Fibroblast of lung (primary cell): ENCODE measurements at regions not wholly inside any gene's neighbourhood (a gene's known extent, or its start where the extent isn't known, plus 50 kb on each side); places are given as distances from the start of the nearest gene placed in this dataset.

Source experiments
- DNase-seq, 2 donors: peaks; one replicate each; pipeline versions ENCODE4 v3.0.0 to v3.0.0-alpha.2; 2010; ENCODE audit warnings: low read depth in 2 of 2
- H2AFZ ChIP-seq: 2 replicates; pipeline ENCODE4 v1.5.1; 2012; ENCODE audit warnings: low read length, control low read depth, inconsistent platforms
- H3K27ac ChIP-seq: 2 replicates; pipeline ENCODE4 v1.5.1; 2011; ENCODE audit warnings: low read length, control low read depth; ENCODE audit not compliant: insufficient read depth
- H3K27me3 ChIP-seq: 2 replicates; pipeline ENCODE4 v1.5.1; 2011; ENCODE audit warnings: mild to moderate bottlenecking, low read length; ENCODE audit not compliant: control insufficient read depth, insufficient read depth
- H3K36me3 ChIP-seq: 2 replicates; pipeline ENCODE4 v1.5.1; 2011; ENCODE audit warnings: low read length; ENCODE audit not compliant: control insufficient read depth, insufficient read depth
- H3K4me1 ChIP-seq: 2 replicates; pipeline ENCODE4 v1.5.1; 2011; ENCODE audit warnings: low read length; ENCODE audit not compliant: control insufficient read depth, insufficient read depth; ENCODE audit errors: extremely low read depth
- H3K4me2 ChIP-seq: 2 replicates; pipeline ENCODE4 v1.5.1; 2011; ENCODE audit warnings: low read length, control low read depth; ENCODE audit not compliant: insufficient read depth; ENCODE audit errors: extremely low read depth
- H3K4me3 ChIP-seq, 4 experiments: fragments of 200-600 bp in 1 of 4; sonication (generic) in 1 of 4; replicated peaks in 1 of 4; 2 replicates each; pipeline ENCODE4 v1.5.1; 2011 to 2016; ENCODE audit warnings: low read length in 4 of 4, low read depth in 3 of 4, mild to moderate bottlenecking in 3 of 4, control low read depth in 2 of 4, inconsistent platforms in 1 of 4, mixed read lengths in 1 of 4; ENCODE audit not compliant: insufficient read depth in 1 of 4; ENCODE audit errors: control extremely low read depth in 1 of 4
- H3K79me2 ChIP-seq: 2 replicates; pipeline ENCODE4 v1.5.1; 2012; ENCODE audit warnings: mild to moderate bottlenecking, low read length, inconsistent platforms; ENCODE audit not compliant: control insufficient read depth, insufficient read depth
- H3K9ac ChIP-seq: 2 replicates; pipeline ENCODE4 v1.5.1; 2011; ENCODE audit warnings: mild to moderate bottlenecking, low read length, control low read depth; ENCODE audit not compliant: insufficient read depth
- H3K9me3 ChIP-seq: 2 replicates; pipeline ENCODE4 v1.5.1; 2012; ENCODE audit warnings: low read depth, low read length; ENCODE audit not compliant: control insufficient read depth, insufficient read depth
- H4K20me1 ChIP-seq: 2 replicates; pipeline ENCODE4 v1.5.1; 2011; ENCODE audit warnings: low read length; ENCODE audit not compliant: control insufficient read depth, insufficient read depth; ENCODE audit errors: extremely low read depth
- CTCF ChIP-seq, 2 donors: IDR thresholded peaks in 1 of 2; conservative IDR thresholded peaks in 1 of 2; 1 replicate in 1 of 2; 2 replicates in 1 of 2; pipeline ENCODE4 v1.5.1; 2011 to 2012; ENCODE audit warnings: low read length in 2 of 2, control low read depth in 1 of 2, inconsistent platforms in 1 of 2, low read depth in 1 of 2, mild to moderate bottlenecking in 1 of 2
- EZH2 ChIP-seq: IDR thresholded peaks from 2 replicates; pipeline ENCODE4 v1.5.1; 2012; ENCODE audit warnings: low read length, control low read depth, mild to moderate bottlenecking; ENCODE audit errors: missing control alignments

DNA sequence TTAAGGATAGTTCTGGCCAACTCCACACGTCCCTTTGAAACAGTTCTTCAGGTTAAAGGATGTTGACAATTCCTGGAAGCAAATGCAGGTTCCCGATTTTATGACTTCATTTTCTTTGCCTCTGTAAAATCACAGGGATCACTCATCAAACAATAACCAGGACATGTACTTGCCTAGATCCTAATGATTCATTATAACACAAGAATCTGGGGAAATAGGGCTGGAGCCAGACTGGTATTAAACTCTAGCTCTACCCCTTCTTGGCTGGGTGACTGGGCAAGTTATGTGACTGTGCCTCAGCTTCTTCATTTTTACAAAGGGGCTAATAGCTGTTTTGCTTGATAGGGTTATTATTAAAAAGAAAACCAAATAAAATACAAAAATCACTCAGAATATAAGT is 56.0 kb upstream of the KCND2 start:
- Histone ChIP-seq H3K27ac (no peak overlapping the region), H4K20me1 (no peaks in the 10 kb centered on the region), H3K36me3 (no peaks in the 10 kb centered on the region), H3K4me2 (no peak overlapping the region), H3K4me3 (no peak overlapping the region), H3K9ac (no peak overlapping the region), H2AFZ (no peak overlapping the region), H3K27me3 (no peaks in the 10 kb centered on the region), H3K4me1 (no peaks in the 10 kb centered on the region), H3K79me2 (no peaks in the 10 kb centered on the region), H3K9me3 (no peaks in the 10 kb centered on the region)
- DNase-seq: no peak
- TF ChIP-seq EZH2 (no peak), CTCF (conservative IDR thresholded peaks at IDR 0.05 in 1 of 2, IDR thresholded peaks at IDR 0.05 in 1 of 2; ENCODE audit: low read depth in 1 of 2, low read length in 2 of 2) (no peak)

DNA sequence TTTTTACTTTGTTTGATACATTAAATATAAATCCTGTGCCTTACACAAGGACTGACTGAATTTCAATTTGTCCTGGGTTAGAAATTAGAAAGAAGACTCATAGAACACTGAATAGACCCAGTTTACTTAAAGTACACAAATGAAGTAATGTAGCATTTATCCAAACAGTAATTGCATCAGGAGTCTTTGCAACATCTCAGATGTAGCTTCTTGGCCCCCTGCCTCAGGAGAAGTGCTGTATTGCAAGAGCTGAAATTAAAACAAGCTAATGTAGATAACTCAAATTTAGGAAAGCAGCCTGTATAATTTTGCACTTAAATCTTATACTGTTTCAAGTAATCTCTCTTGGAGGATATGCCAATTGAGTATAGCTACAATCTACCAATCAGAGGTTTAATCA is 54.3 kb upstream of the KCND2 start:
- Histone ChIP-seq H3K27ac (no peak overlapping the region), H3K36me3 (no peaks in the 10 kb centered on the region), H3K4me3 (no peak overlapping the region), H3K79me2 (no peaks in the 10 kb centered on the region), H4K20me1 (no peaks in the 10 kb centered on the region), H3K4me1 (no peaks in the 10 kb centered on the region), H3K9ac (no peak overlapping the region), H2AFZ (no peak overlapping the region), H3K4me2 (no peak overlapping the region), H3K9me3 (no peaks in the 10 kb centered on the region), H3K27me3 (no peaks in the 10 kb centered on the region)
- TF ChIP-seq EZH2: no peak
- DNase-seq: peak in 1 of 2 donors; percentile 91

DNA sequence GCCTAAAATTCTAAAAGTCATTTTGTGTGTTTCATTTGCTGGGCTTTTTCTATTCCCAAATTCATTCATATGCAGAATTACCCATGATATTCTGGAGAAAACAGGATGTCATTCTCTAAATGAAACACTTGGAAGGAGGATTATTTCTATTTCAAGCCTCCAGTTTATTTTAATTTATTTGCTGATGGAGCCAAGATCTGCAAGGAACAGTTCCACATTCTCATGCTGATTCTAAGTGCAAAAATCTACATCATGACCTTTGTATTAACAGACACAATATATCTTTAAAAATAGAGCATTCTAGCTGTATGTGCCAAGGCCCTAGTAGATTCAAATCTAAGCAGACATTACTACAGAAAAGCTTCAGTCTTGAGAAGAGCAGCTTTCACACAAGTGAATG is 51.3 kb upstream of the KCND2 start:
- no peak overlapping the region for H3K9ac ChIP-seq
- H3K27ac ChIP-seq: no peak overlapping the region
- H3K9me3 ChIP-seq: no peaks in the 10 kb centered on the region
- H3K4me3 ChIP-seq: no peak overlapping the region
- peak in 1 of 2 donors; percentile 8 for DNase-seq
- no peaks in the 10 kb centered on the region for H3K27me3 ChIP-seq
- H3K79me2 ChIP-seq: no peaks in the 10 kb centered on the region
- TF ChIP-seq EZH2: no peak
- TF ChIP-seq CTCF (conservative IDR thresholded peaks at IDR 0.05 in 1 of 2, IDR thresholded peaks at IDR 0.05 in 1 of 2; ENCODE audit: low read depth in 1 of 2, low read length in 2 of 2): no peak
- H3K36me3 ChIP-seq: no peaks in the 10 kb centered on the region
- no peak overlapping the region for H3K4me2 ChIP-seq
- H2AFZ ChIP-seq: no peak overlapping the region
- H4K20me1 ChIP-seq: no peaks in the 10 kb centered on the region
- no peaks in the 10 kb centered on the region for H3K4me1 ChIP-seq
